ENCODE measurements at regions not wholly inside any gene's neighbourhood (a gene's known extent, or its start where the extent isn't known, plus 50 kb on each side); places are given as distances from the start of the nearest gene placed in this dataset.

DNA sequence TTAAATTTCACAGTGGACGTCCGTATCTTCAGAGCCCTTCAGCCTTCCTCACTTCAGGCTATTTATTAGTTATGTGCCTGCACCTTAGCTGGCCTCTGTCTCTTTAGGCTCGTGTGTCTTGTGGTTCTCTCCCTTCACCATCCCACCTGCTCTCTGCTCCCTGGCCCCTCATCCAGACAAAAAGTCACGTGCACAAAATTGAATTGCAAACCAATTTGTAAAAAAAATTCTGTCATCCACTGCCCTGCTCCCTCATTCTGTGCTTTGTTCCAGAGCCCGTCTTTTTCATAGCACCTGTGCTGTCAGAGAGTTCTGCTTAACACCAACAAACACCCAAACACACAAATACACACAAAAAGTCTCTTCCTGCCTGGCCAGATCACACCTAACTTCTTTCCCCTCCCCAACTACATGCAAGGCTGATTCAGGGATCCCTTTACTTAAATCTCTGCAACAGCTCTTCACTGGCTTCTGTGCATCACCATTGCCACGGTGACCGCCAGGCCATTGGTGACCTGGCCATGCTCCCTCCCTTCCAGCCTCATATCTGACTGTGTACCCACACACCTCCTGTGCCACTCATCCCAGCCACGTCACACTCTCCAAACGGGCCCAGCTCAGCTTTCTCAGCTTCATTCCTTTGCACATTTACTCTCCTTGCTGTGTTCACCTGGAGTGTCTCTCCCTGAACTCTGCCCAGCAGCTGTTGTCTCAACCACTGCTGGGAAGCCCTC, 205.7 kb downstream of the TTC8 start:
- in situ Hi-C loops (cut with HindIII; ENCODE audit: low pct_unique_long_range_greater_than_20kb, low sequenced_read_pairs): no loop called here
- no peak for DNase-seq (ENCODE audit: low read depth in 1 of 2, low spot score in 1 of 2)
- TF ChIP-seq JUND (IDR thresholded peaks at IDR 0.05; ENCODE audit: low read depth): no peak

DNA sequence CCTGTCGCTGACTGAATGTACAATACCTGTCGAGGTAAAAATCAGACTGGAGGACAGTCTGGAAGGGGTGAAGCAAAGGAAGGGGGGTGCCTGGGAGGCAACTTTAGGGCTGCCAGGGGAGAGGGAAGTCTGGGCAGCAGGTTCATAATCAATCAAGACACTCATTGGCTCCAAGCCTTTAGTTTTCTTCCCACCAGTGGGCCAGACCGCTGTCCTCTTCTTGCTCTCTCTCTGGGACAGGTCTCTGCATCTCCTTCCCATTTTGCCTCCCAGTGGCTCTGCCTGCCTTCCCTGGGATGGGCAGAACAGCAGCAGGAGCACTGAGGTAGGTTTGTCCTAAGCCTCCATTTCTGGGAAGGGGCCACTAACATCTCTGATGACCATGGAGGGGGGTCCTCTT, 206.5 kb downstream of the TTC8 start:
- in situ Hi-C loops (cut with HindIII; ENCODE audit: low pct_unique_long_range_greater_than_20kb, low sequenced_read_pairs): no loop called here
- DNase-seq (ENCODE audit: low read depth in 1 of 2, low spot score in 1 of 2): no peak
- TF ChIP-seq JUND (IDR thresholded peaks at IDR 0.05; ENCODE audit: low read depth): no peak

DNA sequence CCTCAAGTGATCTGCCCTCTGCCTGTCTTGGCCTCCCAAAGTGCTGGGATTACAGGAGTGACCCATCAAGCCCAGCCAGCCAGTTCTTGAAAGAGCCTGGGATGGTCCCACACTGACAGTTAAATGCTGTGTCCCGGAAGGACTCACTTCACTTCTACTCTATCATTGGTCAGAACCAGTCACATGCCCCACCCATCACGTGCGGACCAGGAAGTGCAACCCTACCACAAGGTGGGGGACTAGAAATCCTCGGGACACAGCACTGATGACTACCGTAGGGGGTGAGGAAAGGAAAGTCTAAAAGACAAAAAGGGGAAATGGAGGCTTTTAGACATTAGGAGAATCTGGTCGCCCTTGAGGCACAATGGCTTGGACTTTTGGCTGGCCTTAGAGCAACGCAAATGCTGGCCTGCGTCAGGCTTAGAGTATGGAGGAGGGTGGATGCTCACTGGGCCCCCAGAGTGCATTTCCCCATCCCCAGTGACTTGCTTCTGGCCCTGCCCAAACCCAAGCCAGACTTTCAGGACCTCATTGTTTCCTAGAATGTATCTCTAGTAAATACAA, 207.7 kb downstream of the TTC8 start:
- no peak for DNase-seq (ENCODE audit: low read depth in 1 of 2, low spot score in 1 of 2)
- in situ Hi-C loops (cut with HindIII; ENCODE audit: low pct_unique_long_range_greater_than_20kb, low sequenced_read_pairs): no loop called here
- TF ChIP-seq JUND (IDR thresholded peaks at IDR 0.05; ENCODE audit: low read depth): no peak

DNA sequence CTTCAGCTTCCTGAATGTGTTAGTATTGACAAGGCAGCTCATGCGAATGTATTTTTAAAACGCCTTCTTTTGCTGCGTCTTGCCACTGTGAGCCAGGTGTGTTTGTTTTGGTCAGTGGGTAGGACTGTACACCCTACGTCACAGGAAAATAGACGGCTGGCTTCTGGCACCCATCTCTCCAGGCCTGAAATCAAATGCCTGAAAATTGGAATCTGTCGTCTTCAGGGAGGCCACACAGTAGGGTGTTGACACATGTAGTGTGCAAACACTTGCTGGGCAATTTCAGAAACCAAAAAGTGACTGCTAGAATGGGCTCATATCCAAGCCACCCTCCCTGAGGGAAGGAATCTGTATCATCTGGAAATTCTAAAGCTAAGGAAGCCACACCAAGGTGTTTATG, 209.3 kb downstream of the TTC8 start:
- TF ChIP-seq JUND (IDR thresholded peaks at IDR 0.05; ENCODE audit: low read depth): no peak
- DNase-seq (ENCODE audit: low read depth in 1 of 2, low spot score in 1 of 2): peak in 1 of 2 experiments; percentile 51
- in situ Hi-C loops (cut with HindIII; ENCODE audit: low pct_unique_long_range_greater_than_20kb, low sequenced_read_pairs): no loop called here

DNA sequence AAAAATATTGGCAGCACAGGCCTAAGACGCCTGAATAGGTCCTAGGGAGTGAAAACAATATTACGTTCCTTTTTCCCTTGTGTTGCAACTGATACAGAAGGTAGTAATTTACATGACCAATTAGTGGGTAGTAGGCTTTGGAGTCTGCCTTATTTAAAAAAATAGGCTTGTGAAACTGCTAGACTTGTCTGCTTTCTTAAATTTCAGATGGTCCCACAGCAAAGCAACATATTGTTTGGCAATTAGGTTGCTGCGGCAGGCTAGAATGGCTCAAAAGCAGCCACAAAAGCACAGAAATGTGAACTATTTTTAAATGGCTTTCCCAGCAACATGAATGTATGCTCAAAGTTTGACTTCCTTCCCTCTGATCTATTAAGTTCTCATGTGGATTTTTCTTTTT, 211.9 kb downstream of the TTC8 start:
- no peak for DNase-seq (ENCODE audit: low read depth in 1 of 2, low spot score in 1 of 2)
- TF ChIP-seq JUND (IDR thresholded peaks at IDR 0.05; ENCODE audit: low read depth): no peak
- in situ Hi-C loops (cut with HindIII; ENCODE audit: low pct_unique_long_range_greater_than_20kb, low sequenced_read_pairs): no loop called here

DNA sequence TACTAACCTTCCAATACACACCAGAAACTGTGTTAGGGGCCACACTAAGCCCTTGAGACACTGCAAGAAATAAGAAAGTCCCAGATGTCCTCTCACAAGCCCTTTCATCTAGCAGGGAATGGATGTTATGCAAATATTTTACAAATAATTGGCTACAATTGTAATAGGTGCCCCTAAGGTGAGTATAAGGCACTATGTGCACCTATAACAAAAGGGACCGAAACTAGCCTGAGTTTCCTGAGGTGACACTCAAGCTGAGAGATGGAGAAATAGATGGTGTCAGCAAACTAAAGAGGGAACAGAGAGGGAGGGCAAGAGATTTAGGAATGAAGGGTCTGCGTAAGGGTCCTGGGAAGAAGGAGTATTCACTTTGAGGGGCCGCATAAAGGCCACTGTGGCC, 212.6 kb downstream of the TTC8 start:
- TF ChIP-seq JUND (IDR thresholded peaks at IDR 0.05; ENCODE audit: low read depth): no peak
- in situ Hi-C loops (cut with HindIII; ENCODE audit: low pct_unique_long_range_greater_than_20kb, low sequenced_read_pairs): no loop called here
- DNase-seq (ENCODE audit: low read depth in 1 of 2, low spot score in 1 of 2): no peak

DNA sequence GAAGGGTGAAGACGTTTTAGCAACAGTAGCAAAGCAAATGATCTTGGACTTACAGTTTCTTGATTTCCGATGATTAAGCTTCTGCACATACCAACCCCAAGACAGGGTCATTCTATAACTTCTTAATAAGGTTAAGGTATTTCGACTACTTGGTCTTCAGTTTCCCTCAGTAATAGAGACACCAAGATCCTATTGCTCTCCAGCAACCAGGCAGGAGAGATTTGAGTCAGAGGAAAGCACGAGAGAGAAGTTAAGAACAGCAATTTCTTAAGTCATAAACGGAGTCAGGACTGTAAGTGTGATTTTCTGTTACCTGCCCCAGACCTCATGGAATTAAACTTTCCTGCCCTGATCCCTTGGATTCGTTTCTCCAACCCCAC, 215.6 kb downstream of the TTC8 start:
- no peak for DNase-seq (ENCODE audit: low read depth in 1 of 2, low spot score in 1 of 2)
- TF ChIP-seq JUND (IDR thresholded peaks at IDR 0.05; ENCODE audit: low read depth): no peak
- in situ Hi-C loops (cut with HindIII; ENCODE audit: low pct_unique_long_range_greater_than_20kb, low sequenced_read_pairs): no loop called here

DNA sequence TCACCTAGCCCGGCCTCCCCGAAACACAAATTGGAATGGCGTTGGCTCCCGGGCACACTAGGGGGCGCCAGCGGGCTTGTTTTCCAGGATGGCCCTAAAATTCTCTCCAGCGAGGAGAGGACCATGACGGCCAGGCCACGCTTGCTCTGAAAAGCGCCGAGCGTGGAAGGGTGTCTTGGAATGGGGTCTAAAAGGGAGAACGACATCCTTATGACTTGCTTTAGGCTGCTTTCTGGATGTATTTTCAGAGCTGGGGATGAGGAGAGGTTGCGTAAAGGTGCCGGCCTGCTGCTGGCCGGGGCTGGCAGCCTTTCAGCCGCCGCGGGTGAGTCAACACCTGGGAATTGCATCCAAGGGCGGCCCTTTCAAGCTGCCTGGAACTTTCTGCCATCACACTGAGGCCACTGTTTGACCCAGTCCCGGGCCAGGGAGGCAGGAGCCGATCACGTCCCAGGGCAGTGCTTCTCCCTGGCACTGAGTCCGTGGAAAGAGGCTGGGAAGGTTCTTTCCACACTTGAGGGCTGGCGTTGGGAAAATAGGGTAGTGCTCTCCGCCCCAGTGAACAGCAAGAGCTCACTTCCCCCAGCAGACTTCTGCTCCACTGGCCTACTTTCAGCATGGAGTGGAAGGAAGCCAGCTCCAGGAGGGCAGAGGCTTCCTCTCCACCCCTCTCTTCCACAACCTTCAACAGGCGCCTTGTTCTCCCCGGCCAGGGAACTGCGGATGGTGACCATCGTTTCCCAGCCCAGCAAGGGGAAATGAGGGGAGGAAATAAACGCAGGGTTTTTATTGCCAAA, 216.2 kb downstream of the TTC8 start:
- in situ Hi-C loops (cut with HindIII; ENCODE audit: low pct_unique_long_range_greater_than_20kb, low sequenced_read_pairs): no loop called here
- peak; percentile 68 to 87 for DNase-seq (ENCODE audit: low read depth in 1 of 2, low spot score in 1 of 2)
- TF ChIP-seq JUND (IDR thresholded peaks at IDR 0.05; ENCODE audit: low read depth): no peak

DNA sequence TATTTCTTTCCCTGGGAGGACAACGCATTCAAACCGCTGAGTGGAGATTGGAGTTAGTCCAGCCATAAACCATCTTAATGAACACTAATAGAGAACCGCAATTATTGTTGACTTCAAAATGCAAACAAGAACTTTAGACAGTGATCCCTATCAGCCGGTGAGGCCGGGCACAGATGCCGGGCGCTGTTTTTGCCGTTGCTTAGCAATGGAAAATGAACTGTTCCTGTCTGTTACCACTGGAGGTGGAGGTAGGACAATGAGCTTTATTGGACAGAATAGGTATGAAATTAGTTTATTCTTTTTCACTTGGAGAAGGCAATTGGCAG, 216.8 kb downstream of the TTC8 start:
- TF ChIP-seq JUND (IDR thresholded peaks at IDR 0.05; ENCODE audit: low read depth): no peak

DNA sequence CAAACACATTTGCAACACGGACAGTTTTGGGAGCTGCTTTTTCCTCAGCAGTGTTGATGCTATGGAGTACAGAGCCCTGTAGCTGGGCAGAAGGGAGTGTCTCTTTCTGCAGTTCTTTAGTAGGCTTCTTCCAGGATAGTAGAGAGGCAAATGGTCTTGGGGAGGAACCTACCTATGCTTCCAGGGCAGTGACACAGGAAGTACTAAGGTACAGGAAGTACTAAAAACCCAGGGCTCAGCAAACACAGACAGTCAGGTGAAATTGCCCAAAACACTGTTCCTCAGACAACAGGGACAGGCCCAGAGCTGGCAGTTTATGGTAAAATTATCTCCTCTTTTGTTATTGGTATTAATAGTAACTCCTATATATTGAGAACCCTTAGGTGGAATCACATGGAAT, 217.6 kb downstream of the TTC8 start:
- in situ Hi-C loops (cut with HindIII; ENCODE audit: low pct_unique_long_range_greater_than_20kb, low sequenced_read_pairs): no loop called here
- no peak for TF ChIP-seq JUND (IDR thresholded peaks at IDR 0.05; ENCODE audit: low read depth)
- DNase-seq (ENCODE audit: low read depth in 1 of 2, low spot score in 1 of 2): no peak

More for the DNA sequence above, 216.8 kb downstream of the TTC8 start:
- peak in 1 of 2 experiments; percentile 52 for DNase-seq (ENCODE audit: low read depth in 1 of 2, low spot score in 1 of 2)
- in situ Hi-C loops (cut with HindIII; ENCODE audit: low pct_unique_long_range_greater_than_20kb, low sequenced_read_pairs): no loop called here

DNA sequence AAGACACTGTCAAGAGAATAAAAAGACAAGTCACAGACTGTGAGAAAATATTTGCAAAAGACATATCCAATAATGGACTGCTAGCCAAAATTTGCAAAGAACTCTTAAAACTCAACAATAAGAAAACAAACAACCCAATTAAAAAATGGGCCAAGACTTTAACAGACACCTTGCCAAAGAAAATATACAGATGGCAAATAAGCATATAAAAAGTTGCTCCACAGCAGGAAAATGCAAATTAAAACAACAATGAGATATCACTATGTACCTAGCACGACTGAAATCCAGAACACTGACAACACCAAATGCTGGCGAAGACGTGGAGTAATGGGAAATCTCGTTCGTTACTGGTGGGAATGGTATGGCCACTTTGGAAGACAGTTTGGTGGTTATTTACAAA, 228.9 kb downstream of the TTC8 start:
- in situ Hi-C loops (cut with HindIII; ENCODE audit: low pct_unique_long_range_greater_than_20kb, low sequenced_read_pairs): no loop called here
- no peak for DNase-seq (ENCODE audit: low read depth in 1 of 2, low spot score in 1 of 2)
- no peak for TF ChIP-seq JUND (IDR thresholded peaks at IDR 0.05; ENCODE audit: low read depth)

DNA sequence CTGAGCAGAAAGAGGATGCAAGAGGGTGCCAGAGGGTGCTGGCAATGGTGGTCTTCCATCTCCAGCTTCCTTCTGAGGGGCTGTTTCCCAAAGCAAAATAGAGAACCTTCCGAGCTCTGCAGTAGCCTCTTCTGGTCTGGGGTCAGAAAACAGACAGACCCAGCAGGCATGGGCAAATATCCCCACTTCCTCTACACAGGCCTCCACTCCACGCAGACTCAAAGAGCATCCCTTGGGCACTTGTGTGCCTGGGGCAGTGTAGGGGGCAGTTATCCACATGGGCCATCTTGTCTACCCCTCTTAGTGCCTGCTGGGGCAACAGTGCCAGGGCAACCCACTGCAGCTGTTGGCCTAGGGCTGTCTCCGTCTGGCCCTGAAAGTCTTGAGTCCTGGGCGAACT, 231.9 kb downstream of the TTC8 start:
- no peak for TF ChIP-seq JUND (IDR thresholded peaks at IDR 0.05; ENCODE audit: low read depth)
- in situ Hi-C loops (cut with HindIII; ENCODE audit: low pct_unique_long_range_greater_than_20kb, low sequenced_read_pairs): no loop called here
- DNase-seq (ENCODE audit: low read depth in 1 of 2, low spot score in 1 of 2): no peak

DNA sequence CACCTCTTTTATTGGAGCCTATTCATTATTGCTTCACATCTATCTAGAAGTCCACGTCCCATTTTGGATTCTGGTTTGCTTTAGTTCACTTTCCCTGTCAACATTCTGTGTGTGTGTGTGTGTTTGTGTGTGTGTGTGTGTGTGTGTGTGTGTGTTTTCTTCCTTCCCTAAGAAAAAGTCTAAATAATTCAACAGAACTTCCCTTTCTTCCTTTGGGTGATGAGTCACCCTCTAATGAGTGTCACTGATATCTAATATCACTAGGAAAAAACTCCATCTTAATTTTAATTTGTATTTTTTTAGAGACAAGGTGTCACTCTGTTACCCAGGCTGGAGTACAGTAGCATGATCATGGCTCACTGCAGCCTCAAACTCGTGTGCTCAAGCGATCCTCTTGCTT, 234.2 kb downstream of the TTC8 start:
- DNase-seq (ENCODE audit: low read depth in 1 of 2, low spot score in 1 of 2): no peak
- no peak for TF ChIP-seq JUND (IDR thresholded peaks at IDR 0.05; ENCODE audit: low read depth)
- in situ Hi-C loops (cut with HindIII; ENCODE audit: low pct_unique_long_range_greater_than_20kb, low sequenced_read_pairs): no loop called here

Measured in T47D (cell line).